ENCODE measurements at regions not wholly inside any gene's neighbourhood (a gene's known extent, or its start where the extent isn't known, plus 50 kb on each side); places are given as distances from the start of the nearest gene placed in this dataset.

DNA sequence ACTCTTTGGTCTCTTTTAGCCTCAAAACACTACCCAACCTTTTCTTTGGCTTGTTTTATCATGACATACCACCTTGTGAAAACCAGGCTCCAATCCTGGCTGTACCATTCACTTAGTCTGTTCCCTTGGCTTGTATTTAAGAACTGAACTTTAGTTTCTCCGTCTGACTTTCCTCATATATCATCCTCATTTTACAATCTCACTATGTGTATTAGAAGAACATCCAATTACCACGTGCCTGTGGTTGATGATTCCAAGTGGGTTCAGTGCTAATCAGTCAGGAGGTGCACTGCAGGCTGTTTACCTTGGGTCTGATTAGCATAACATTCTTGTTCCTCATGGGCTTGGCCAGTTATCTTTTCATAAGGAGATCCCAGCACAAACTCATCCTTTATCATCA, 144.8 kb upstream of the KLF14 start:
- no peak for DNase-seq

DNA sequence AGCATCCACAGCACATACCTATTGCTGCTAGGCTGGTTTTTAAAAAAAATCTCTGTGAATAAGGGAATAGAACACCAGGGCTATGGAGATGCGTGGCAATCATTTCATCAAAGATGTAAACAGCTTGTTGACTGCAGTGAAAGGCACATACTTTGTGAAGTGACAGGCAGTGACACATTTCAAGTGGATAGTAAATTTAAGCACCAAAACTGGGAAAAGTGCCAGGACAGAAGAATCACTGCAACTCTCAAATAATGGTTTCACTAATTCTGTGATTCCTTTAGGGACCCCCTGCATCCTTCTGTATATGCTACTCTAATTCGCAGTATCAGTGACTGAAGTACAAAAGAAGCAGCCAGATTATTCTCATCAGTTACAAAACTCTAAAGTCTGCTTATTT, 145.2 kb upstream of the KLF14 start:
- DNase-seq = no peak

DNA sequence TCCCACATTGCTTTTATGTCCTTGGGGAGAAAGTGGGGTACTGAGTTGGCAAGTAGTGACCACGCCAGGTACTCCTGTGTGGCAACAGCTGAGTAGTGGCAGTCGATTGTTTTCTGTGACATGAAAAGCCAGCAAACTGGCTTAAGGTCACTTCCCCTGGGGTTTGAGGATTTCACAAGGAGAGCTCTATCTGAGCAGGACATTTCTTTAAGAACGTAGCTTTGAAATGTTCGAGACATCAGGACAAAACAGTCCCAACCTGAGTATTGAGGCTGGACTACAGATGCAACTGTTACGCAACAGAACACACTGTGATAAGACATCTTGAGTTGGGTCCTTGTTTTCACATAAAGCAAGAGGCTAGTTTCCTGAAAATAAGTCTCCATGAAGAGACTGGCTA, 146.7 kb upstream of the KLF14 start:
- DNase-seq = no peak

DNA sequence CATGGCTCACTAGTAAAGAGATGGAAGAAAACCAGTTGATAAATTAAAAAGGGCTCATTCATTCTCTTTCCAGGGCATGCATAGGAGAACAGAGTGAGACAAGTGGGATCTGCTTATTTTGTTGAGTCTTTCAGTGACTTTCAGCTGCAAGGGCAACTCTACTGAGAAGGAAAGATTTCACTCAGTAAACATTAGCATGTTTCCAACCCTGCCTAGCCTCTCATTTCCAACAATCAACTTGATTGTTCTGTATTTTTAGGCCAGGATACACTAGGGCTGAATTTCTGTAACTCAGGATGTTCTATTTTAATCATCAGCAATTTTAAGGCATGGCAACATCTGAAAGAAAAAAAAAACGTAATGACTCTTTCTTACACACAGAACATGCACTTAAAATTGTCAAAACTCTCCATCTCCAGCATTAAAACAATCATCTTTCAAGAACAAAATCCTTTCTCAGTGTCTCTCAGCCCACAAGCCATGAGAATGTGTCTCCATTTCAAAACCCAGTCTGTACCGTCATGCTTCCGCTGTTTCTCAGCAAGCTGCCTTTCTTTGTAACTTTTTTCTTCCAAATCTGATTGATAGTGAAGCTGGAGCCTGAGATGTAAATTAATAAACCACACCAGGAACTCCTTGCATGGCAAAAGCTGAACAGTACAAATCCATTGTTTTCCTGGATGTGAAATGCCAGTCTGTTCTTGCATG, 147.2 kb upstream of the KLF14 start:
- peak in 2 of 58 donors; percentile 22 to 55 for DNase-seq

DNA sequence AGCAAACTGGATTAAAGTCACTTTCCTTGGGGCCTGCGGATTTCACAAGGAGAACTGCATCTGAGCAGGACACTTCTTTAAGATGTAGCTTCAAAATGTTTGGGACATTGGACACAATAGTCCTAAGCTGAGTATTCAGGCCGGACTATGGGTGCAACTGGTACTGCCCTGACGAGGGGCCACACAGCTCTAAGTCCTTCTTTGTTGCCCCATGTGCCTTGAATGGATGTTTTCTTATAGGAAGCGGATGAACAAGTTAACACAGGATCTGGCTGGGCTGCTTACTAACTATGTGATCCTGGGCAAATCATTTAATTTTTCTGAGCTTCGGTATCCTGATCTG, 147.8 kb upstream of the KLF14 start:
- no peak for DNase-seq

DNA sequence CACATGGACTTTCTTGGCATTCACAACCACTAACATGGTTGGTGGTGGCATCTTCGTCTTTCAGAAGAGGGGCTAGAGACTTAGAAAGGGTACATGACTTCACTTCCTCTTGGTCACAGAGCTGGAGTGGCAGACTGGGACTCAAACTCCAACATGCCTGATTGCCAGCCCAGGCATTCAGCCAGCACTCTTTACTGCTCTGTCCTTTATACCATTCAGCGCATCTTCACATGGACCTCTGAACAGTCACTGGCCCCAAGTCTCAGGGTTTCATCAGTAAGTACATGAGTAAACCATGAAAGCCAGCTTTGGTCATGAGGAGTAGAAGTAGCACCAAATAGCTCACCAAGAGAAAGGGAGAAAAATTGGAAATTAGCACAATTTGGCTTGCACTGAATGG, 148.4 kb upstream of the KLF14 start:
- DNase-seq = peak in 1 of 58 donors; percentile 34

DNA sequence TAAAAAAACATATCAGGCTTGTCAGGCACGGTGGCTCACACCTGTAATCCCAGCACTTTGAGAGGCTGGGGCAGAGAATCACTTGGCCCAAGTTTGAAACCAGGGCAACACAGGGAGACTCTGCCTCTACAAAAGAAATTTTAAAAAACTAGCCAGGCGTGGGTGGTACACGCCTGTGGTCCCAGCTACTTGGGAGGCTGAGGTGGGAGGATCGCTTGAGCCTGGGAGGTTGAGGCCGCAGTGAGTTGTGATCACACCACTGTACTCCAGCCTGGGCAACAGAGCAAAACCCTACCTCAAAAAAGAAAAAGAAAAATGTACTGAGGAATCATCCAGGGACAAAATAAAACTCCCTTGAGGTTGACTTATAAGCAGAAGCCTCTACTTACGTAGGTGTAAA, 149.9 kb upstream of the KLF14 start:
- DNase-seq = no peak

DNA sequence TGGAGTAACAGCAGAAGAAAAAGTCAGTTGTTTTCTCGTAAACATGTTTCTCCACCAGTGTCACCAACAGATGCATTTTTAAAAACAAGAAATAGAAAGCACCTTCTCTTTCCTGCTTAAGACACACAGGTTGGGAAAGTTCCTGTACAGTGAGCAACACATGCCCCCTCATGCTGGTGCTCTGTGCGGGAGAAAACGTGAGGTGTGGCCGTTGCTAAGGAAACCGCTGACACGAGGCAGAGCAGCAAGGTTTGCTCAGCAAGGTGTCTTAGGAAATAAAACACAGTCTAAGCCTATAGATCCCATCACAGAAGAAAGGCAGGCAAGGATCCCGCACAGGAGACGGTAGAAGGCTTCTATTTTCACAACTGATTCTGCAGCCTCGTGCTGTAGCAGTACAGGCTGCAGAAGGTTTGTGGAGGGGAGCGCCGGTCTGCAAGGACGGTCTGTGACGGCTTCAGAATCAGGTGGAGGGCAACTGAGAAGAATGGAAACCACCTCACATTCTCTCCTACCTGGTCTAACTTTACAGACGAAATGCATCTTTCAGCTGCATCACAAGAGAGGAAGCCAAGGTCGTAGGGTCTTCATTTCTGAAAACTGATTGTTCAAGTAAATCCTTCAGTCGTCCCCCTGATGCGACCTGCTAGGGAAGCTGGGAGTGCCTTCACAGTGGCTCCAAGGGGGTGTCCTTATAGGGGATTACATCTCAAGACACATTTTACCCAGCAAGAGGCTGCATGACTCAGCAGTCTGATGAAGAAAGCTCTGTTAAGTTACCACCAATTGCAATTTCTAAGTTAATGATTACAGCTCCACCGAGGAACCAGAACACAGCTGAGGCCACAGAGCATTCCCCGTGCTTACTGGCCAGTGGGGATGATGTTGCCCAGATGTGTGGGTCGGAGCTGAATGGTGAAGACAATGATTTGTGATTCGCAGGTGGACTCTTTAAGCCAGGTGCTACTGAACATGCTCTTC, 150.7 kb upstream of the KLF14 start:
- peak in 1 of 58 donors; percentile 13 for DNase-seq

DNA sequence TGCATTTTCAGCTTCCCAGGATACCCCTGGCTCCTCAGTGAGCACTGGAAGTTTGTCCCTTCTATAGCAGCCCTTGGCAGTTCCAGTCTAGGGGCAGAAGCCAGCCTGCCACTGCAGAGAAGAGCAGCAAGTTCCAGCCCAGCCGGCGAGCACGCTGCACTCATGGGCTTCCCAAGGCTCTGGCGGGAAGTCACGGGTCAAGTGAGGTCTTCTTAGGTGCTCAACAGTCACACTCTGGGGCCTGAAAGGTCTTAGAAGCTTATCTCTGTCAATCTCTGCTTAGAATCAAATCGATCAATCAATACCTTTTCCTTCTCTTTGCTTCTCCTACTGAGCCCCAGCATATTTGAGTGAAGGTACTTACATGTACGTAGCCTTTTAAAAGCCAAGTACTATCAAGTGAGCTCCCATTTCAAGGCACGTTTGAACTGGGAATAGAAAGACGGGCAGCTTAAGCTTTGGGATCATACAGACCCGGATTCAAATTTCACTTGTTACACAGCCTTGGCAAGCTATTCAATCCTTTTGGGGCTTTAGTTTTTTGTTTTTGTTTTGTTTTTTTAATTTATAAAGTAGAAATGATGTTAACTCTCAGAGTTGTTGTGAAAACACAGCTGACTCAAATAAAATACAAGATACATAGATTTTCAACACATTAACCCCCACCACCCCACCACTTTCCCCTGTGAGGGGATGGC, 152.6 kb upstream of the KLF14 start:
- peak in 3 of 58 donors; percentile 15 to 35 (median 34) for DNase-seq

DNA sequence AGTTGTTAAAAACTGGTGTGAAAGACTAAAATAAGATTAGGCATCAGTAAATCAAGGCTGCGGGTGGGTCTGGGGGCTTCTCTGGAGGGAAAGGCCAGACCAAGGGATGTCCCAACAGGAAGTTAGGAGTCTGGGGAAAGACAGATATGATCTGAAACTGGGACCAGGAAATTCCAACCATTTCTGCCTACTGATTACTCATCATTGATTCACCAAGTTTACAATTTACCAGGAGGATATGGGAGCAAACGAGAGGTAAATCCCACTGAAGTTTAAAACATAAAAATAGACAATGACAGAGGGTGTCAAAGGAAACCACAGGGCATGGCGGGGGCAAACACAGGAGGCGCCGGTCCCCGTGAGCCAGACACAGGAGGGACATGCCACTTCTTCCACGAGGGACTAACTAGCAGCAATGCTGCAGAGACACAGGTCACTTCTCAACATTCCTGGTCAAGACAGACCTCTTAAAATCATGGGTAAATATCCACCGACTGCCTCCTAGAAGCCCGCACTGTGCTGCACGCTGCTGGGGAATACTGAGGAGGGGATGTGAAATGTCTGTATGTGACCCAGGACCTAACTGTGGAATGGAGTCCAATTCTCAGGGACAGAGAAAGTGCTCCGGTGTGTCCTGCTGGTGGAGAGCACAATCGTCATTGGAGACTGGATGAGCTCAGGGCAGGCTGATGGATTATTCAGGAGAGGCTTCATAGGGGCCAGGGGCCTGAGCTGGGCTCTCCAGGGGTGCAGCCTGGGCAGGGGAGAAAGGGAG, 153.4 kb upstream of the KLF14 start:
- DNase-seq = no peak

DNA sequence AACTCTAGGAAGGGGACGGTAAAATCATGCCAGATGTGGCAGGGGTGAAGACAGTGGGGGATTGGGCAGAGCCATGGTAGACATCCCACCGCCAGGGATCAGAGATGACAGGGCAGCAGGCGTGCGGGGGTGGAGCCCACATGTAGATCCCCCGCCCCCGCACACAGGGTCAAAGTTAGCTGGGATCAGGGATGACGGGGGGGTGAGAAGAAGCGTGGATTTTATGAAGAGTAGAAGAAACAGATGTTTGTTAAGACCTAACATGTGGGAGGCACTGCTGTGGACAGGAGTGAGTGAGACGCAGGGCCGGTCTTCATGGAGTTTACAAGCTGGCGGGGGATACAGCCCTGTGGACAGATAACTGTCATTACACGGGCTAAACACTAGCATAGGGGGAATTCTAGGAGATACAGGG, 154.0 kb upstream of the KLF14 start:
- no peak for DNase-seq

DNA sequence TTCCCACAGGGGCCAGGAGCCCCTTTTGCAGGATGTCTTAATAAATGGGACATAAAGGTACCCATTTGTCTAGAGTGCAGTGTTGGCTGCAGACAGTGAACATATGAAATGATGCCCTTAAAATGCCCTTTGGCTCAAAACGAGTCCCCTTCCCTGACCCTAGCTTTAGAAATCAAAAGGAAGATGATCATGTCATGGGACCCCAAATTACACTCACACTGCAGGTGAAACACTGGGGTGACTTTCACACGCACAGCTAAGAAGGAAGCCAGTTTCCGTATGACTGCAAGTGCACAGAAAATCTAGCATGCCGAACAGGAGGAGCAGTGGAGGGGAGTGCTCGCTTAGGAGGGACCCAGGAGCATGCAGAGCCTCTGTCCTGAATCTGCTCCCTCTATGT, 154.5 kb upstream of the KLF14 start:
- no peak for DNase-seq

DNA sequence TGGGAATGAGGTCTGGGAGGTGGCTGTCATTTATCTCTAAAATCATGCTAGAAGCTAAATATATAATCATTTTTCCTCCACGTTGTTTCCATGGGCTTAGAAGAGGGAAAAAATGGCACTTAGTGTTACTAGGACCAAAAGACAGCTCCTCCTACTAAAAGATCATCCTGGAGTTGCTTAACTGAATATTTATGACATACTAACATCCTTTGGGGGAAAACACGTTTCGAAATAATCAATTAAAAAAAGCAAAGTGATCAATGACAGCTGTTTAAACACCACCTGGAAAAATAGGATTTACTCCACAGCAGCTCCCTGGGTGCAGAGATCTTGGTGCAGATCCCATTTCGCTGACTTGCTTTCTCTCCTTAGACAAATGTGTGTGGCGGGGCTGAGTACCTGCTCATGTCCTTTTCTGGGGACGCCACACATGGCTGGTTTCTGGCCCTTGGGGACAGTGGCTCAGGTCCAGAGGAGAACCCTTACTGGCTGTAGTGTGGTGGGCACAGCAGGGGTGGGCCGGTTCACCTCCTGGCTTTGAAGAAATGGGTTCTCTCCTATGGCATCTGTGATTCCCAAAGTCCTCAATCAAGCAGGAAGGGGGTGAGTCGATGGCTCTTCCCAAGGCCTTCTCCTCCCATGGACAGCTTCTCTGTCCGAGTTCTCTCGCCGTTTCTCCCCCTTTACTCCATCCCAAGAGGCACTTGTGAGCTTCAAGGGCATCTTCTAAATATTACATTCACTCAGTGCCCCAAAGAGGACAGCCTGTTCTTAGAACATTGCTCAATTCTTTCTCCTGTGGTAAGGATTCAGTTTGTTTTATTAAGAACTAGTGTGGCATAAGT, 156.4 kb upstream of the KLF14 start:
- no peak for DNase-seq

DNA sequence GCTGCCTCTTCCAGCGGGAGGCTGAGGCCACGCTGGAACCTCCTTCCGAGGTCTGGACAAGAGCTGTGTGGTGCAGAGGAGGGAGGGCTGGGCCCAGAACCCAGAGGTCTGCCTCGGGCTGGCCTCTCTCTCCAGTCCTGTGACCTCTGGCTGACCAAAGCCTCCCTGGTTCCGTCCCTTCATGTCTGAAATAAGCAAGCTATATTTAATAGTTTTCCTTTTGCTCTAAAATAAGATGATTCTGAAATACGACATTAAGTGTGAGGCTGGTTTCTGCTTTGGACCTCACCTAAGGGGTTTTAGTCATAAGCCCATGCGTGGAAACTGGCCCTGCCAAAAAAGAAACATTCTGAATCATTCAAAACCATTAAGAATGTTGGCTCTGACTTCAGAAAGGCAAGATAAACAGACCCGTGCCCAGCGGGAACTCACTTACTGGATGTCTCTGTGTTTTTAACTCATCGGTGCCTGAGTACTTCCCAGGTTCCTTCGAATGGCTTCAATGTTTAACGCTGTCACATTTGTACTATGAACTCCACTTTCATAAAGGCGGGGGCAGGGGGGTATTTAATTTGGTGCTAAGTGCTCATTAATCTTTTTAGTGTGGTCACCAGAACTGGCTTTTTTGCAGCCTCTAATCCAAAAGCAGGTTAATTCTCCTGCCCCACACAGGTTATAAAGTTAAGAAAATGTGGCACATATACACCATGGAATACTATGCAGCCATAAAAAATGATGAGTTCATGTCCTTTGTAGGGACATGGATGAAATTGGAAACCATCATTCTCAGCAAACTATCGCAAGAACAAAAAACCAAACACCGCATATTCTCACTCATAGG, 157.5 kb upstream of the KLF14 start:
- no peak for DNase-seq

DNA sequence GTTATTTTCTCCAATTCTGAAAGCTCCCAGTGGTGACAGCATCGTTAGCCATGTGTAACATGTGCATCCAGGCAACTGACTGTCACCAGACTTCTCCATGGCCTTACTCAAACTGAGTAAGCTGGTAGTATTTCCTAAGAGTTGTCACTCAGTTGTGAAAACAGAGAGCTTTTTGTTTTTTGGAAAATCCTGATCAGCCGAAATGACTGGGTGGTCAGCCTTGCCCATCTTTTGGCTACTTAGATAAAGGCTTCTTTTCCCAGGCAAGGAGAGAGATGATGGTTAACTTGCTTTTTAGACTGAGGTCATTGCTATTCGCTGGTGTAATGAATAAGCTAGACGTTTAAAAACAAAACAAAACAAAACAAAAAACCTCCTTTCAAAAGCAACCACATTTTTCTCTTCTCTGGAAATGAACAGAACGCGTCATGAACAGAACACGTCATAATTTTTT, 159.5 kb upstream of the KLF14 start:
- peak in 12 of 58 donors; percentile 13 to 61 (median 32) for DNase-seq

DNA sequence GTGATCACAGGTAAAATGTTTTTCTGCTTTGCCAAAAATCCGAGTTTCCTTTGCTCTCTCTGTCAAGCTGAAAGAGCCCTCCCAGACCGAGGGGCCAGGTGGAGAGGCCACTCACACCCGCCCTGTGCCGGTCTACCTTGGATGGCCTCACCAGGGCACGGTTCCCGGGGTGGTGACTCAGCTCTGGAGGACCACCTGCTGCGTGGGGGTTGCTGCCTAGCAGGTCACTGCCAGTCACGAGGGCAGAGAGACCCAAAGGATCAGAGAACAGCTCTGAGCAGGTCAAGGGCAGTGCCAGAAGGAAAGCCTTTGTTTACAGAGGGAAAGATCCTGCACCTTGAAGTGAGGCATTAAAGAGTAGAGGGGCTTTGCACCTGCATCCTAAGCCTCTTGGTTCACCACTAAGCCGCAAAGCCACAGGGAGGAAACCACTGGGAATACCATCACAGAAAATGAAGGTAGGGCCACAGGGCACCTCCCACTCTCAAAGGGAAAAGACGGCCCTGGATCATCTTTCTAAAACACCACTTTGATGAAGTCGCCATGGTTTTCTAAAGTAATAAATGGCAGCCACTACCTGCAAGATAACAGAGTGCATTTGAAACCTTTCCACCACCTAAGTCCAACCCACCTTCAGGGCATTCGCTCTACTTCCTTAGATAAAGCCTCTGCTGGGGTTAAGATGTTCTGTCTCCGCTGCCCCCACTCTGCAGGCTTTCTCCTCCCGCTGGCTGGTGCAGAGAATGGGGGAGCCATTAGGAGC, 160.3 kb upstream of the KLF14 start:
- DNase-seq = peak in 16 of 58 donors; percentile 19 to 68 (median 37)

DNA sequence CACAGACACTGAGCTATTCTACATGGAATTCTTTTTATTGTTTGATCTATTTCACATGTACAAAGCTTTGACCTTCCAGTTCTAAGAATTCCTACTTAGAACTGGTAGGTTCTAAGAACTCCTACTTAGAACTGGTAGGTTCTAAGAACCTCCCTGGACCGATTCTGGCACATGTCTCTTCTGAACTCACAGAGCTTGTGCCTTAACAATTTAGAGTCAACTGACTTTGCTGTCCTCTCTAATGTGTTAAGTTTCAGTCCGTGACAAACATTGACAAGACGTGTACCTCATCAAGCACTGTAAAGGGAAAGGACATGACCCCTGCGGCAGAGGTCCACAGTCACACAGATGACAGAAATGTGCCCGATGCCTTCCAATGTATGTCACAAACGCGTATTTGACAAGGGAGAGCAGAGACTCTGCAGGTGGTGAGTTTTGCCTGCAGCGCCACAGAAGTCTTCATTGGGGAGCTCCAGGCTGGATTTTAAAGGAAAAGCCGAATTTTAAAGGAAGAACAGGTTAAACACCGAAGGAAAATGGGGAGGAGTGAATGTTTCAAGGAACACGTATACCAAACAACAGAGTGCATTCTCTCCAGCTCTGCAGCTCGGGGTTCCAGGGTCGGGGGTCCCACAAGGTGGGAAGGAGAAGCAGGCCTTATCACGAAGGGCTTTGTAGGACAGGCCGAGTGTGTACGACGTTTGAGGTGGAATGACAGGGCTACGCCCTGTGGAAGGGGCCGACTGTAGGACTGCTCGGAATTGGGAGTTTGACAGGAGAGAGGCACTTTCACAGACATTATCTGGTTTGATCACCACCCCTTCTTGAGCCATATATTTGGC, 161.1 kb upstream of the KLF14 start:
- no peak for DNase-seq

Measured in anterior cingulate cortex (tissue), 58 donors.